ENCODE measurements at regions not wholly inside any gene's neighbourhood (a gene's known extent, or its start where the extent isn't known, plus 50 kb on each side); places are given as distances from the start of the nearest gene placed in this dataset.
"Not testable (repeated sequence)": the region's sequence is repeated elsewhere in the genome, so short reads cannot be mapped to it uniquely, and the experiment has no call there.

- no peak for TF ChIP-seq CTCF (IDR thresholded peaks at IDR 0.05)
- no peak for TF ChIP-seq POLR2A (IDR thresholded peaks at IDR 0.05)
- DNase-seq: no peak
- Histone ChIP-seq H3K9me3 (no peaks in the 10 kb centered on the region), H3K4me1 (no peaks in the 10 kb centered on the region), H3K4me3 (no peak overlapping the region), H3K27ac (no peak overlapping the region), H3K27me3 (no peaks in the 10 kb centered on the region), H3K36me3 (no peaks in the 10 kb centered on the region)
- intact Hi-C loops (cut with DNase I): no loop called here
- 53 to 68% methylated on average over 1 of the region's 1 CpG for WGBS, 2 donors
These were observed 156.8 kb upstream of the MAGI2 start for GRCh38 chr7:79610313-79610712.

- DNase-seq: no peak
- intact Hi-C loops (cut with DNase I): no loop called here
- TF ChIP-seq POLR2A (IDR thresholded peaks at IDR 0.05) (no peak), CTCF (IDR thresholded peaks at IDR 0.05) (no peak)
- no peaks in the 10 kb centered on the region for H3K9me3 ChIP-seq
- H3K4me3 ChIP-seq: no peak overlapping the region
- no peak overlapping the region for H3K27ac ChIP-seq
- H3K4me1 ChIP-seq: no peaks in the 10 kb centered on the region
- H3K27me3 ChIP-seq: no peaks in the 10 kb centered on the region
- WGBS, 2 donors: 71 to 81% methylated on average over 1 of the region's 1 CpG
- H3K36me3 ChIP-seq: no peaks in the 10 kb centered on the region
These were observed 154.5 kb upstream of the MAGI2 start for GRCh38 chr7:79608005-79608404.

- Histone ChIP-seq H3K4me1 (no peaks in the 10 kb centered on the region), H3K36me3 (no peaks in the 10 kb centered on the region), H3K4me3 (no peak overlapping the region), H3K9me3 (no peaks in the 10 kb centered on the region), H3K27me3 (no peaks in the 10 kb centered on the region), H3K27ac (no peak overlapping the region)
- TF ChIP-seq CTCF (IDR thresholded peaks at IDR 0.05): no peak
- TF ChIP-seq POLR2A (IDR thresholded peaks at IDR 0.05): no peak
- 75 to 90% methylated on average over 3 to 4 of the region's 4 CpGs for WGBS, 2 donors
- intact Hi-C loops (cut with DNase I): no loop called here
- DNase-seq: no peak
These were observed 151.4 kb upstream of the MAGI2 start for GRCh38 chr7:79604841-79605240.

- H3K36me3 ChIP-seq: no peaks in the 10 kb centered on the region
- intact Hi-C loops (cut with DNase I): no loop called here
- H3K4me1 ChIP-seq: no peaks in the 10 kb centered on the region
- 36 to 43% methylated on average over 3 of the region's 3 CpGs for WGBS, 2 donors
- no peaks in the 10 kb centered on the region for H3K9me3 ChIP-seq
- H3K27ac ChIP-seq: no peak overlapping the region
- no peaks in the 10 kb centered on the region for H3K27me3 ChIP-seq
- no peak for TF ChIP-seq POLR2A (IDR thresholded peaks at IDR 0.05)
- TF ChIP-seq CTCF (IDR thresholded peaks at IDR 0.05): no peak
- H3K4me3 ChIP-seq: no peak overlapping the region
- DNase-seq: no peak
These were observed 144.9 kb upstream of the MAGI2 start for GRCh38 chr7:79598351-79598750.

- H3K4me1 ChIP-seq; DNase-seq; H3K4me3 ChIP-seq; H3K36me3 ChIP-seq; H3K9me3 ChIP-seq; intact Hi-C loops (cut with DNase I); H3K27me3 ChIP-seq; H3K27ac ChIP-seq: not testable (repeated sequence)
- WGBS, 2 donors: 38 to 41% methylated on average over 5 of the region's 5 CpGs
These were observed 141.2 kb upstream of the MAGI2 start for GRCh38 chr7:79594671-79595070.

- H3K4me3 ChIP-seq: no peak overlapping the region
- no peaks in the 10 kb centered on the region for H3K4me1 ChIP-seq
- intact Hi-C loops (cut with DNase I): no loop called here
- no peak for TF ChIP-seq CTCF (IDR thresholded peaks at IDR 0.05)
- no peak for TF ChIP-seq POLR2A (IDR thresholded peaks at IDR 0.05)
- no peaks in the 10 kb centered on the region for H3K36me3 ChIP-seq
- H3K9me3 ChIP-seq: no peaks in the 10 kb centered on the region
- H3K27ac ChIP-seq: no peak overlapping the region
- no peak for DNase-seq
- H3K27me3 ChIP-seq: no peaks in the 10 kb centered on the region
These were observed 140.4 kb upstream of the MAGI2 start for GRCh38 chr7:79593866-79594301.
